Kidney glomerular epithelial cell (primary cell): ENCODE measurements at regions not wholly inside any gene's neighbourhood (a gene's known extent, or its start where the extent isn't known, plus 50 kb on each side); places are given as distances from the start of the nearest gene placed in this dataset.
"Not testable (repeated sequence)": the region's sequence is repeated elsewhere in the genome, so short reads cannot be mapped to it uniquely, and the experiment has no call there.

ENCODE experiments used
- DNase-seq: peaks from one replicate; lab custom pipeline; 2025; lab: John Stamatoyannopoulos, UW

DNA sequence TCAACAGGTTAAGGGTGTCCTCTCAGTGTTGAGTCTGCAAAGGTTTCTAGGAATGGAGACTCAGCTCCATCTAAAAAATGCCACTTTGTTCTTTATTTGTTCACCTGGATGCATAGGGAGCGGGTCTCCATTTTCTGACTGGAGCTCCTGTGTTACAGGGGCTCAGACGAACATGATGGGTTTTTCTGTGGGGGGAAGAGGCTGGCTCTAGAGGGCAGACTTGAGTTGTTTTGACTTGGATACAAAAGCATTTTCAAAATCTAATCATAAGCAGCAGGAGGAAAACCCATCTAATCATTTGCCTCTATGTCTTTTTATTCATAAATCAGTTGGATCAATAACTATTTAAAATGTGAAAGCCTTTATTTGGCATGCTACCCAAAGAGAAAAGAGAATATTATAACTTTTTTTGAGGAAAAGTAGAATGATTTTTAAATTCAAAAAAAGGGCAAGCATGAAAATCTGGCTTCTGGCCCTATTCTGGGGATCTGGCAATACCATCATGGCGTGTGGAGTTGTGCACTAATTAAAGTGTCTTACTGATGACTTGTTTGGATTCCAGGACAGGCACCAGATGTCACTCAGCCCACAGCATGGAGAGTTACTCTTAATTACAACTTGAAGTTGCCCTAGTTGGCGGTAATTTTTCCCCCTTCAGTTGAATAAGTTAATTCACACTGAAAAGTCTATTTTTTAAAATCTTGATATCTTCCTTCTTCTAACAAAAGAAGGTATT lies 594.9 kb downstream of the REEP3 start:
- no peak for DNase-seq

- DNase-seq, result no peak
These were observed 595.5 kb downstream of the REEP3 start for GRCh38 chr10:64116707-64117106.

GRCh38 chr10:64118736-64119135 lies 597.5 kb downstream of the REEP3 start:
- no peak for DNase-seq

DNA sequence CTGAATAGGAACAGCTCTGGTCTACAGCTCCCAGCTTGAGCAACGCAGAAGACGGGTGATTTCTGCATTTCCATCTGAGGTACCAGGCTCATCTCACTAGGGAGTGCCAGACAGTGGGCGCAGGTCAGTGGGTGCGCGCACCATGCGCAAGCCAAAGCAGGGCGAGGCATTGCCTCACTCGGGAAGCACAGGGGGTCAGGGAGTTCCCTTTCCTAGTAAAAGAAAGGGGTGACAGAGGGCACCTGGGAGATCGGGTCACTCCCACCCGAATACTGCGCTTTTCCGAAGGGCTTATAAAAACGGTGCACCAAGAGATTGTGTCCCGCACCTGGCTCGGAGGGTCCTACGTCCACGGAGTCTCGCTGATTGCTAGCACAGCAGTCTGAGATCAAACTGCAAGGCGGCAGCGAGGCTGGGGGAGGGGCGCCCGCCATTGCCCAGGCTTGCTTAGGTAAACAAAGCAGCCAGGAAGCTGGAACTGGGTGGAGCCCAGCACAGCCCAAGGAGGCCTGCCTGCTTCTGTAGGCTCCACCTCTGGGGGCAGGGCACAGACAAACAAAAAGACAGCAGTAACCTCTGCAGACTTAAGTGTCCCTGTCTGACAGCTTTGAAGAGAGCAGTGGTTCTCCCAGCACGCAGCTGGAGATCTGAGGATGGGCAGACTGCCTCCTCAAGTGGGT lies 599.2 kb downstream of the REEP3 start:
- DNase-seq, result not testable (repeated sequence)

- DNase-seq, result no peak
These were observed 609.0 kb downstream of the REEP3 start for GRCh38 chr10:64130152-64130551.

DNA sequence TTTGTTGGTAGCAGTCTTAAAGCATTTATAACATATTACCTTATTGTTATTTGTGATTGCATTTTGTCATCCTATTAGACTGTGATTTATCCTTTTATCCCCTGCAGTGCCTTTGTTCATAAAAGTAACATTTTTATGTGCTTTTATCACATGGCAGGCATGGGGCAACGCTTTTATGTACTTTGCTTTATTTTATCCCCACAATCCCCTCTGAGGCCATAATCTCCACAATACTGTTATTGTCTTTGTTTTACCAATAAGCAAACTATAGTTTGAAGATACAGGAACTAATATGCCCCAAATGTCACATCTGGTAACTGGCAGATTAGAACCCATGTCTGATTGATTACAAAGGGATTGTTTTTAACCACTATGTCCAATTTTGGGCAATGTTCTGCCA lies 613.5 kb downstream of the REEP3 start:
- no peak for DNase-seq

GRCh38 chr10:64142395-64142794 lies 621.2 kb downstream of the REEP3 start:
- no peak for DNase-seq

DNA sequence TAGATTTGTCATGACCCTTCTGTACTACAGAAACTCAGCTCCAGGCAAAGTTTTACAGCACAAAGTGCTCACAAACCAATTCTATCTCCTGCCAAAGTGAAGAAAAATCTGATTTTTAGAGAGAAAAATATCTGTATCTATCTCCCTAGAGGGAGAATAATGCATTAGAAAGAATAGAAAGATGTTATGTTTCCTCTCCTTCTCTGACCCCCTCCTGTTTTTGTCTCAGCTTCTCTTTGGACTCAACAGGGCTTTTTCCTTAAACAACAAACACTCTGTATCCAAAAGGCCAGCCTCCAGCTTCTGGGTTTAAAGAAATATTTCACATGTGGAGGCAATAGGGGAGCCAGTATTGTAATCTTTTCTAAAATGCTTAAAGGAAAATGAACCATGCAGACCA lies 627.4 kb downstream of the REEP3 start:
- DNase-seq, result no peak

GRCh38 chr10:64156166-64156565 lies 635.0 kb downstream of the REEP3 start:
- no peak for DNase-seq

DNA sequence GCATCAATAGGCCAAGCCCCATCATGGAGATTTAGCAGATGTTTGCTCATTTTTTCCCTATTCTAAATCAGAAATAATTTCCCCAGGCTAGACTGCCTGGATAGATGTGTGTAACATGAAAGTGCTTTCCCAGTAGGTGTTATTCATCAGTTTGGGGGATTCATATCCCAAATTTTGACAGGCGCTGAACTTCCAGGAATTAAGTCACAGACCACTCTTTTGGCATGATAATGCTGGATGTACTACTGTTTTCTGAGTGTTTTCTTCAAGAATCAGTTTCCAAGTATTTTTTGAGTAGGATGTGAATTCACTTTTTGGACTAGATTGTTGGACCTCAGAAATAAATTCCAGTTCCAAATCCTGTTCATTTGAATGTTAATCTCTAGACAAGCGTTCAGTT lies 637.4 kb downstream of the REEP3 start:
- no peak for DNase-seq

DNA sequence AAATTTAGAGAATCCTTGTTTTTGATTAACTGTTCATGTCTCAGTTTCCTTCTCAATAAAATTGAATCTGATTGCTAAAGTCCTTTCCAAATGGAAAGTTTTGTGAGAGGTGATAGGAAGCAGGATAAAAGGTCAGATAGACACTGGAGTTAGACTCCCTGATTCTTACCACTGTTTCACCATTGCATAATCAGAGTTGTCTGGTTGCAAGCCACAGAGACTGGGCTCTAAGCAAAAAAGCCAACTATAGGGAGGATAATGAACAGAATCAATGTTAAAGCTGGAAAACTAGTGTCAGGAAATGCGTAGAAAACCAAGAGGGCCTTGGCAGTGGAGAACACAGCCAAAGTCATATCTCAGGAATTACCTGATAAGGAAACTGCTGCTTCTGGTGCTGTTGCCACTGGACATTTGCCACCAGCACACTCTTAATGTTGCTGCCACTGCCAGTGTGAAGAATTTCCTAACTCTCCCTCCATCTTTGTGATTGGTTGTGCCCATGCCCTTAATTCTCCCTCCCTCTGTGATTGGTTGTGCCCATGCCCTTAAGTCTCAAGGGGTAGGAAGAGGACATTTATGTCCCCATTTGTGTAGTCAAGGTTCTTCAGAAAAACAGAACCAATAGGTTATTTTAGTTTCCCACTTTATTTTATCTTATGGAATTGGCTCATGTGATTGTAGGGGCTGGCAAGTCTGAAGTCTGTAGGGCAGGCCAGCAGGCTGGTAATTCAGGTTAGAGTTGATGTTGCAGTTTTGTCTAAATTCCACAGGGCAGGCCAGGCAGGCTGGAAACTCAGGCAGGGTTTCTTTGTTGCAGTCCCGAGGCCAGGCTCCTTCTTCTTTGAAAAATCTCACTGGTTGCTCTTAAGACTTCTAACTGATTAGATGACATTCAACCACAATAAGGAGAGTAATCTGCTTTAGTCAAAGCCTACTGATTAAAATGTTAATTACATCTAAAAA lies 639.0 kb downstream of the REEP3 start:
- no peak for DNase-seq

- no peak for DNase-seq
These were observed 649.6 kb downstream of the REEP3 start for GRCh38 chr10:64170791-64171190.

GRCh38 chr10:64173826-64174225 lies 652.6 kb downstream of the REEP3 start:
- no peak for DNase-seq

DNA sequence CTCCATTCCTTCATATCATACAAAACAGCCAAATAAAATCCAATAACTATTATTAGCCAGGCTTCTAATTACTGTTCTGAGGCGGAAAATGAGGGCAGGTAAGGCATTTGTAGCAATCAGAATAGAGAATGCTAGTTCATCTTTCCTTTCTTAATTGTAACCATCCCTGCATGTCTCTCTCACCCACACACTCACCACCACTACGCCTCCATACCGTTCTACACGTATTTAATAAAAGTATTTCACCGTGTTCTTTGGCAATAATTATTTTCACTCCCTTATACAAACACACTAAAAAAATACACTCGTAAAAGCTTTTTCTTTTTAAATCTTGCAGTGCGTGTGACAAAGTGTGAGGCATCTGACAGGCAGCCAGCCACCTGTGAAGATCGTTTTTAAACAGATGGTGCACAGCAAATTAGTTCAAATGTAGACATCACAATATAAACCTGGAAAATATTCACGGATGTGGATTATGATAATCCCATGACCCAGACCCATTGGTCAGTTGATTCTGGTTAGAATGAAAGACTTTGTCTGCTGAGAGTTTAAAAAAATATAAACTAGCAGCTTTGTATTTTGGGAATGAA lies 653.6 kb downstream of the REEP3 start:
- no peak for DNase-seq

GRCh38 chr10:64175271-64175962 lies 654.2 kb downstream of the REEP3 start:
- DNase-seq, result no peak

- no peak for DNase-seq
These were observed 661.5 kb downstream of the REEP3 start for GRCh38 chr10:64182671-64183070.

- DNase-seq, result no peak
These were observed 670.1 kb downstream of the REEP3 start for GRCh38 chr10:64191286-64191685.

DNA sequence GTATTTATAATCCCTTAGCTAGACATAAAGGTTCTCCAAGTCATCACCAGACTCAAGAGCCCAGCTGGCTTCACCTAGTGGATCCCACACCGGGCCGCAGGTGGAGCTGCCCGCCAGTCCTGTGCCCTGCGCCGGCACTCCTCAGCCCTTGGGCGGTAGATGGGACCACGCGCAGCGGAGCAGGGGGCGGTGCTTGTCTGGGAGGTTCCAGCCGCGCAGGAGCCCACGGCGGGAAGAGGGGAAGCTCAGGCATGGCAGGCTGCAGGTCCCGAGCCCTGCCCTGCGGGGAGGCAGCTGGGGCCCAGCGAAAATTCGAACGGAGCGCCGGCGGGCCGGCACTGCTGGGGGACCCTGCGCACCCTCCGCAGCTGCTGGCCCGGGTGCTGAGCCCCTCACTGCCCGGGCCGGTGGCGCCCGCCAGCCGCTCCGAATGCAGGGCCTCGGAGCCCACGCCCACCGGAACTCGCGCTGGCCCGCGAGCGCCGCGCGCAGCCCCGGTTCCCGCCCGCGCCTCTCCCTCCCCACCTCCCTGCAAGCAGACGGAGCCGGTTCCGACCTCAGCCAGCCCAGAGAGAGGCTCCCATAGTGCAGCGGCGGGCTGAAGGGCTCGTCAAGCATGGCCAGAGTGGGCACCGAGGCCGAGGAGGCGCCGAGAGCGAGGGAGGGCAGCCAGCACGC lies 675.6 kb downstream of the REEP3 start:
- no peak for DNase-seq

GRCh38 chr10:64201936-64202335 lies 680.7 kb downstream of the REEP3 start:
- DNase-seq, result no peak

DNA sequence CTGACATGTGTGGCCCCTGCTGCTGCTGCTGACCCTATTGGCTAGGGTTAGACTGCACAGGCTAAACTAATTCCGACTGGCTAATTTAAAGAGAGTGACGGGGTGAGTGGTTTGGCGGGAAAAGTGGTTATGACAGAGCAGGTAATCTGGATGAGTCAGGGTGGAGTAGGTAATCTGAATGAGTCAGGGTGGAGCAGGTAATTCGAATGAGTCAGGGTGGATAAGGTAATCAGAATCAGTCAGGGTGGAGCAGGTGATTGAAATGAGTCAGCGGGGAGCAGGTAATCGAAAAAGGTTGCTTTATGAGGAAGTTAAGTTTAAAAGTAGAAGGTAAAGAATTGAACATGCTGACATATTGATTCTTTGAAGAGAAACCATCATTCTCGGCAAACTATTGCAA lies 683.3 kb downstream of the REEP3 start:
- not testable (repeated sequence) for DNase-seq

DNA sequence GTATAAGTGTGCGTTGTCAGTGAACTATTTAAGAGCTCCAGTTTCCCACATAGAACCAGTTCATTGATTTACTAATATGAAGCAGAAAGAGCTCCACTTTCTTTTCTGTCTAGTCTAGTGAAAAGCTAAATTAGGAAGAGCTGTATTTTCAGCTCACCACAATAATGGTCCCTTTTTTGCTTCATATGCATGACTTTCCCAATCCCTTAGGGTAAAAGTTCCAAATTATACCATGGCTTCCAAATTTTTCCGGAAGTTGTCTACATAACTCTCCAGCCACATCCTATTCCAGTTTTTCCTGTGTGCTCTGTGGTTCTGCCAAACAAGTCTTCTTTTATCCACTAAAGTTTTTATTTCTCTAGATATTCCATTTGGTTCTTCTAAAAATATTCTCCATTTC lies 685.2 kb downstream of the REEP3 start:
- DNase-seq, result no peak
